ENCODE measurements at regions not wholly inside any gene's neighbourhood (a gene's known extent, or its start where the extent isn't known, plus 50 kb on each side); places are given as distances from the start of the nearest gene placed in this dataset.

DNA sequence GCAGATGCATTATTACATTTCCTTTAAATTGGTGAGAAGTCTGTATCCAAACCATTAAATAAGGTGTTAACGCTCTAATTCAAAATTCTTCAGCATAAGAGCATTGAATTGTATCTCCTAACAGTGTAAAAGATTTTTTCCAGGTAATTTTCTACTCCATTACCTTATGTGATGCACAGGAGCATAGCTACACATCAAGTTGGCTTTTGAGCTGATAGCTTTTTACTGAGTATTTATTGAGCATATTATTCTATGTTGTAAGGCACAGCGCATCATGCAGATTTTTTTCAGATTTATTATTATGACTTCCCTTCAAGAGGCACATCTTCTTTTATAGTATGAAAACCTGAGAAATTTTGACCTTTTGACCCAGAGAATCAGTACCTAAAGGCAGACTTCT, 270.7 kb upstream of the MIR17HG start:
- Mint-ChIP-seq H3K4me3 (ENCODE audit: unreplicated experiment) (no peak overlapping the region), H3K4me1 (ENCODE audit: unreplicated experiment) (peaks cover 6% of the 10 kb centered on the region), H3K9me3 (ENCODE audit: unreplicated experiment) (no peaks in the 10 kb centered on the region), H3K27ac (ENCODE audit: unreplicated experiment) (peak overlapping the region; percentile 12), H3K36me3 (ENCODE audit: low read depth, unreplicated experiment) (no peaks in the 10 kb centered on the region), H3K27me3 (ENCODE audit: unreplicated experiment) (no peaks in the 10 kb centered on the region)
- DNase-seq (ENCODE audit: low spot score), result no peak
- TF ChIP-seq, protein P1, sequence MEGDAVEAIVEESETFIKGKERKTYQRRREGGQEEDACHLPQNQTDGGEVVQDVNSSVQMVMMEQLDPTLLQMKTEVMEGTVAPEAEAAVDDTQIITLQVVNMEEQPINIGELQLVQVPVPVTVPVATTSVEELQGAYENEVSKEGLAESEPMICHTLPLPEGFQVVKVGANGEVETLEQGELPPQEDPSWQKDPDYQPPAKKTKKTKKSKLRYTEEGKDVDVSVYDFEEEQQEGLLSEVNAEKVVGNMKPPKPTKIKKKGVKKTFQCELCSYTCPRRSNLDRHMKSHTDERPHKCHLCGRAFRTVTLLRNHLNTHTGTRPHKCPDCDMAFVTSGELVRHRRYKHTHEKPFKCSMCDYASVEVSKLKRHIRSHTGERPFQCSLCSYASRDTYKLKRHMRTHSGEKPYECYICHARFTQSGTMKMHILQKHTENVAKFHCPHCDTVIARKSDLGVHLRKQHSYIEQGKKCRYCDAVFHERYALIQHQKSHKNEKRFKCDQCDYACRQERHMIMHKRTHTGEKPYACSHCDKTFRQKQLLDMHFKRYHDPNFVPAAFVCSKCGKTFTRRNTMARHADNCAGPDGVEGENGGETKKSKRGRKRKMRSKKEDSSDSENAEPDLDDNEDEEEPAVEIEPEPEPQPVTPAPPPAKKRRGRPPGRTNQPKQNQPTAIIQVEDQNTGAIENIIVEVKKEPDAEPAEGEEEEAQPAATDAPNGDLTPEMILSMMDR (IDR thresholded peaks at IDR 0.05; ENCODE audit: unreplicated experiment), result no peak

DNA sequence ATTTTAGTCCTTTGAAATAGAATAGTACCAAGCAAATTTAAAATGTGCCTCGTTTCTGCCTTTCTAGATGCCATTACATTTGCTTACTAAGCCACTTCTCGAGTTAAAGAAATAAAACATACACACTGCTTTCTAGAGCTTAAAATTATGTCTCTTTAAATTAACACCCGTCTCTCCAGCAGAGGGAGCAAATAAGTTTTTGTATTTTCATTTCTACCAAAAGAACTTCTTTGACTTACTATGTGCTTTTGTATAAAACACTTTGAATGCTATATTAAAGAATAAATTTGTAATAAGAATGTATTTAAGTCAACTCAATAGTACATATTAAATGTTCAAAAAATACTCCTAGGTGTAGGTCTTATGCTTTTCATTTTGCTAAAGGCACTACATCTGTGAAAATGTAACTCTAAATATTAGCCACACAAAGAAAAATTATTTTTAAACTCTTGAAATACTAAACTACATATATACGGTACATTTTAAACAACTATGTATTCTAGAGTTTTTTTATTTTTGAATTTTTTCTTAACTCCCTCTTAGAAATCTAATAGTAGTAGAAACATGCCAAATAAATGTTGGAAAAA, 269.3 kb upstream of the MIR17HG start:
- Mint-ChIP-seq H3K27me3 (ENCODE audit: unreplicated experiment) (no peaks in the 10 kb centered on the region), H3K36me3 (ENCODE audit: low read depth, unreplicated experiment) (no peaks in the 10 kb centered on the region), H3K9me3 (ENCODE audit: unreplicated experiment) (no peaks in the 10 kb centered on the region), H3K4me1 (ENCODE audit: unreplicated experiment) (peaks cover 18% of the 10 kb centered on the region), H3K27ac (ENCODE audit: unreplicated experiment) (peak overlapping the region; percentile 70), H3K4me3 (ENCODE audit: unreplicated experiment) (no peak overlapping the region)
- no peak for DNase-seq (ENCODE audit: low spot score)
- TF ChIP-seq, protein P1 (IDR thresholded peaks at IDR 0.05; ENCODE audit: unreplicated experiment), result peak; percentile 69

DNA sequence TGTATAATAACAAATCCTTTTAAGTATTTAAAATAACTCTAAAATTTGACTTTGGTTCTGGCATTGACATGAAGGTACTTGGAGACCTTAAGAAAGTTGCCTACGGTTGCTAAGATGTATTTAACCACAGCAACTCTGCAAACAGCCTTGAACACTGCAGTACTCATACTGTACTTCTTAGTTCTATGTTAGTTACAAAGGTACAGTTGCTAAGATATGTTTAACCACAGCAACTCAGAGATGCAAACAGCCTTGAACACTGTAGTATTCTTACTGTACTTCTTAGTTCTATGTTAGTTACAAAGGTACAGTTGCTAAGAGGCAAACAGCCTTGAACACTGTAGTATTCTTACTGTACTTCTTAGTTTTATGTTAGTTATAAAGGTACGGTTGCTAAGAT, 268.3 kb upstream of the MIR17HG start:
- no peak for DNase-seq (ENCODE audit: low spot score)
- TF ChIP-seq, protein P1 (IDR thresholded peaks at IDR 0.05; ENCODE audit: unreplicated experiment), result no peak
- H3K36me3 Mint-ChIP-seq (ENCODE audit: low read depth, unreplicated experiment), result no peaks in the 10 kb centered on the region
- no peak overlapping the region for H3K4me3 Mint-ChIP-seq (ENCODE audit: unreplicated experiment)
- no peak overlapping the region for H3K27ac Mint-ChIP-seq (ENCODE audit: unreplicated experiment)
- peaks cover 27% of the 10 kb centered on the region for H3K4me1 Mint-ChIP-seq (ENCODE audit: unreplicated experiment)
- H3K27me3 Mint-ChIP-seq (ENCODE audit: unreplicated experiment), result no peaks in the 10 kb centered on the region
- no peaks in the 10 kb centered on the region for H3K9me3 Mint-ChIP-seq (ENCODE audit: unreplicated experiment)

DNA sequence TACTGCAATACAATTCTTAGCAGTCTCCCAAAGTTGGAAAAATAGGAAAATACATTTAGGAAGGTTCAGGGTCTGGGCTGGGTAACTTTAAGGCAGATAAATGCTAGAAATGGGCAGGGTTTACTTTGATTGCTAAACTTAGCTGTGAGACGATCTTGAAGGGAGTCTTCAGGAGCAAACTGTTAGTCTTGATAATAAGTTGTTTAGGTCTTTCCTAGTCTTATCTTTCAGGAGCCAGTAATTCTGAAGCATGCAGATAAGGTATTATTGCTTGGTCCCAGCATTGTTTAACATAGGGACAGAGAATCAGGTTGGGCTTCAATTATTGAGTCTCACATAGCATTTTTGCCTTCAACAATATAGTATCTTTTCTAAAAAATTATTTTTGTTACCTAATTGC, 262.4 kb upstream of the MIR17HG start:
- TF ChIP-seq, protein P1 (IDR thresholded peaks at IDR 0.05; ENCODE audit: unreplicated experiment), result no peak
- H3K27me3 Mint-ChIP-seq (ENCODE audit: unreplicated experiment), result no peaks in the 10 kb centered on the region
- H3K4me3 Mint-ChIP-seq (ENCODE audit: unreplicated experiment), result no peak overlapping the region
- peaks cover 62% of the 10 kb centered on the region for H3K4me1 Mint-ChIP-seq (ENCODE audit: unreplicated experiment)
- DNase-seq (ENCODE audit: low spot score), result no peak
- no peaks in the 10 kb centered on the region for H3K36me3 Mint-ChIP-seq (ENCODE audit: low read depth, unreplicated experiment)
- no peaks in the 10 kb centered on the region for H3K9me3 Mint-ChIP-seq (ENCODE audit: unreplicated experiment)
- H3K27ac Mint-ChIP-seq (ENCODE audit: unreplicated experiment), result peak overlapping the region; percentile 91

DNA sequence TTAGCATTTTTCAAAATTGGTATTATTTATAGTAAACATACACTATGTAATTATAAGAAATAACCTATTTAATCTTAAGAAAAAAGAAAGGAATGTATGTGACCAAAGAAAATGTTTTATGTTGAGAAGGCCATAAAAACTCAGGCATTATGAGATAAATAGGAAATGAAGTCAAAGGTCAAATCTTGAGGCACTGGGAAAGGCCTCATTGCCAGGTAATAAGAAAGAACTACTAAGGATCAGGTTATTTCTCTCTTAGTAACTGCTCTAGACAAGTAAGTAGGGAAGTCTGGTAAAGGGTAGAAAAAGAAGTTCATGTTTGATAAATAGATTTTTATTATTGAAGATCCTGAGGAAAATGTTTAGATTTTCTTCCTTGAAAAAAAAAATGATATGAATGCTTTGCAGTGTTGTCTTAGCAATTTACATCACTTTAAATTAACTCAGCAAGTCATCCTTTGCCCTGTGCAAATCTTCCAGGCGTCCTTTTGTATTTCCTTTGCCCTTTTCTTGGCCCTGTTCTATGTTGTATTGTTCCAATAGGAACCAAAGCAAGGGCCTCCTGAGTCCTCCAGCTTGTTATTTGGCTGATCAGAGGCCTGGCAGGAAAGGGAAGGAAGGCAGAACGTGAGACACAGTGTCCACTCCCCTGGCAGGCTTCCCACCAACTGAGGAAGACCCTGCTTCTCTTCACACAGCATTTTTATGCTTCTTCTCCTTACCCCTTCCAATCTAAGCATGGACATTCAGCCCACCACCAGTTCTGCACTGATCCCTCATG, 260.4 kb upstream of the MIR17HG start:
- H3K9me3 Mint-ChIP-seq (ENCODE audit: unreplicated experiment), result no peaks in the 10 kb centered on the region
- no peaks in the 10 kb centered on the region for H3K36me3 Mint-ChIP-seq (ENCODE audit: low read depth, unreplicated experiment)
- DNase-seq (ENCODE audit: low spot score), result no peak
- no peak overlapping the region for H3K4me3 Mint-ChIP-seq (ENCODE audit: unreplicated experiment)
- H3K4me1 Mint-ChIP-seq (ENCODE audit: unreplicated experiment), result peaks cover 57% of the 10 kb centered on the region
- H3K27ac Mint-ChIP-seq (ENCODE audit: unreplicated experiment), result peak overlapping the region; percentile 92
- no peaks in the 10 kb centered on the region for H3K27me3 Mint-ChIP-seq (ENCODE audit: unreplicated experiment)
- TF ChIP-seq, protein P1 (IDR thresholded peaks at IDR 0.05; ENCODE audit: unreplicated experiment), result no peak
